Ecto neural progenitor cell (in vitro differentiated cells): ENCODE measurements at regions not wholly inside any gene's neighbourhood (a gene's known extent, or its start where the extent isn't known, plus 50 kb on each side); places are given as distances from the start of the nearest gene placed in this dataset.
"Not testable (repeated sequence)": the region's sequence is repeated elsewhere in the genome, so short reads cannot be mapped to it uniquely, and the experiment has no call there.

Experiments
- DNase-seq: peaks from one replicate; pipeline ENCODE4 v3.0.0-alpha.2; 2018; ENCODE audit warnings: low spot score

- DNase-seq, result no peak
Measured at GRCh38 chr1:199857516-199857915, 170.0 kb upstream of the NR5A2 start.

GRCh38 chr1:199858171-199858570, 169.3 kb upstream of the NR5A2 start:
- no peak for DNase-seq

- DNase-seq, result no peak
Measured at GRCh38 chr1:199858856-199859255, 168.7 kb upstream of the NR5A2 start.

GRCh38 chr1:199859491-199859933, 168.0 kb upstream of the NR5A2 start:
- DNase-seq, result no peak

DNA sequence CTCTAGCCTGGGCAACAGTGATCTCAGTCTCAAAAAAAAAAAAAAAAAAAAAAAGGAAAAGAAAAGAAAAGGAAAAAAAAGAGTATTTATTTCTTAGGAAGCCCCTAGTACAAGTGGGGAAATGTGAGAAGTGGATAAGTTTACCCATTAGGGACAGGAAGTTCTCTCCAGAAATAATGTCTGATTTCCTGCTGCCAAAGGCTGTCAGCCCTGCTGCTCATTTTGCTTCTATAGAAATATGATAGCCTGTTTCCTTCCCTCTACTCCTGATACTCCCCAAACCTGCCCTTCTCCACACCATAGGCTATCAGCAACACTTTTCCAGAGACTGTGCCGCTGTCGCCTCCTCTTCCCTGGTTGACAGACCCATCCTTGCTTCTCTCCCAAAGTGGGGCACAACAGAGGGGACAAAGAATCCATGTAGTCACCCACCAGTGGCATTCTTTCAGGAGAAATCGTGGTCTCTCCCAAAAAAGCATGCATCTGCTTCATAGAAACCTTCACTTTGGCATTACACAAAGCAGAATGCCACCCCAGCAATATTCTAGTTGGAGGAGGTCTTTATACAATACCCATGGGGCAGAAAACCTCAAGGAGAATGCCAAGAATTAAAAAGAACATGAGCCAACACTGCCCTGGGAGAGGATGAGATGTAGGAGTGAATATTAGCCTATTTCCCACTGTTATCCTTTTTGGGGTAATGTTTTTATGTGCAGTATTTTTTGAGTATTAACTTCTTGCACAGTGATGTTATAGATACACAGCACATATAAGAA, 166.3 kb upstream of the NR5A2 start:
- DNase-seq, result no peak

- DNase-seq, result no peak
Measured at GRCh38 chr1:199862047-199862446, 165.5 kb upstream of the NR5A2 start.

DNA sequence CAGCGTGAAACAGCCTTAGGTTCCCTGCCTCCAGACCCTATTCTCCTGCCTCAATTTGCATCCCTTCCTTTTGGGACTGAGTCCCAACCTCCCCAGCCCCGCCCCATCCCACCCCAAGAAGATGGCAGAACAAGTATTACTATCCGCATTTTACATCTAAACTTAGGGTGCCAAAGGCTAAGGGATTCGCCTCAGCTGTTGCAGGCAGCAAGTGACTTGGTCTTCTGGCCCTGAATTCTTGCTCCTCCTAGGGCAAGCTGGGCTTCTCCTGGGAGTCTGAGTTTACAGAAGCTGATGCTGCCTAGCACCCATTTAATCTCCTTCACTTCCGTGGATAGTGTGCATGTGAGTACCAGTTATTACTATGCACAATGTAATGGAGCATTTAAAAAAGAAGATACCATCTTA, 161.3 kb upstream of the NR5A2 start:
- DNase-seq, result no peak

GRCh38 chr1:199867601-199868000, 159.9 kb upstream of the NR5A2 start:
- no peak for DNase-seq

DNA sequence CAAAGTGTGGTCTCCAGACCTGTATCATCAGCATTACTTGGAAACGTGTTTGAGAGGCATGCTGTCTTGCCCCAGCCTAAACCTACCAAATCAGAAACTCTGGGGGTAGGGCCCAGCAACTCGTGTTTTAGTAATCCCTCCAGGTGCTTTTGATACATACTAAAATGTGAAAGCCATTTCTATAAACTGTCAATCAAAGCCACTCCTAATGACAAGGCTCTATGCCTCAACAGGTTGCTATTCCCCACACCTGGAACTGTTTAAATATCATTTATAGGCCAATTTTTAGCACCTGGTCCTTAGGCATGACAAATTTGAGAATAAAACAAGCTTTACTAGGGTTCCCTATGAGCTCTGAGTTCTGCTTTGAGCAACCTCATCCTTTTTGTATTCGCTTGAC, 158.7 kb upstream of the NR5A2 start:
- DNase-seq, result no peak

DNA sequence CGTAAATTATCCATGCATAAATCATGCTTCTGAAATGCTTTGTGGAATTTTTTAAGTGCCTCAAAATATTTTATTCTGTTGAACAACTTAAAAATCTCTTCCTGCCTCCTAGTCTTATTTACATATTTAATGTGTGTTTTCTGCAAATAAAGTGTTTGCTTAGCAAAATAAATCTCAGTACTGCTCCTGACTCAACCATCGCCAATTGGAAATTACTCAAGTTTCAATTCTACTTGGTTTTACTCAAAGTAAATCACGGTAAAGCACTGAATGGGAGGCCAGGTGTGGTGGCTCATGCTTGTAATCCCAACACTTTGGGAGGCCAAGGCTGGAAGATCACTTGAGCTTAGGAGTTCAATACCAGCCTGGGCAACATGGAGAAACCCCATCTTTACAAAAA, 152.2 kb upstream of the NR5A2 start:
- DNase-seq, result no peak

GRCh38 chr1:199875856-199876255, 151.7 kb upstream of the NR5A2 start:
- DNase-seq, result no peak

DNA sequence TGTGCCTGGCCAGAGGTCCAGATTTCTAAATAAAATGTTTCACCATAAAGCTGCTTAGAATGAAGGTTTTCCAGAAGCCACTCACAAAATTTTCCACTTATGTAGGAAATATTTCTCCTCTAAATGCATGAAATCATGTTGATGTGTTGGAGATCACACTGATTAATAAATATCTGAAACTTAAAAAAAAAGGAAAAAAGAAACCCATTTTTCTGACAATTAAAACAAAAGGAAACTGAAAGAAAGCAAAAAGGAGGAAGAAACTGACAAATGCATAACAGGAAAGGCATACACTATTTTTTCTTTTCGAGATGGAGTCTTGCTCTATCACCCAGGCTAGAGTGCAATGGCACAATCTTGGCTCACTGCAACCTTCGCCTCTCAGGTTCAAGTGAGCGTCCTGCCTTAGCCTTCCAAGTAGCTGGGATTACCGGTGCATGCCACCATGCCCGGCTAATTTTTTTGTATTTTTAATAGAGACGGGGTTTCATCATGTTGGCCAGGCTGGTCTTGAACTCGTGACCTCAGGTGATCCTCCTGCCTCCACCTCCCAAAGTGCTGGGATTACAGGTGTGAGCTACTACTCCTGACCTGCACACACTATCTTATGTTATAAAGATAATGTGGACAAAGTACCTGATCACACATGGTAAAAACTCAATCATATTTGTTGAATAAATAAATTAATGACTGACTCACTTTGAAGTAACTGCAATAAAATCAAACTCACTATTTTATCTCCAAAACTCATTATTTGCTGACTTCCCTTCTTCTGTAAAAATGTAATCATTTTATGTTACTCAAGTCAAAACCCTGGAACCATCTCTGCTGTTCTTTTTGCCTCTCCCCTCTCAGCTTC, 149.8 kb upstream of the NR5A2 start:
- DNase-seq, result no peak

DNA sequence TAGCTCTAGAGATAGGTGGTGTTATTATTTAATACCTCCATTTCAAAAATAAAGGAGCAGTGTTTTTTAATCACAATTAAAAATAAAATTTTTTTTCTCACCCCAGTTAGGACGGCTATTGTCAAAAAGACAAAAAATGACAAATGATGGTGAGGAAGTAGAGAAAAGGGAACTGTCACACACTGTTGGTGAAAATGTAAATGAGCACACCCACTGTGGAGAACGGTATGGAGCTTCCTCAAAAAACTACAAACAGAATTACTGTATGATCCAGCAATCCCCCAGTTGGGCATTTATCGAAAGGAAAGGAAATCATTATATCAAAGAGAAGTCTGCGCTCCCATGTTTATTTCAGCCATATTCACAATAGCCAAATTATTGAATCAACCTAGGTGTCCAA, 148.7 kb upstream of the NR5A2 start:
- DNase-seq, result no peak

DNA sequence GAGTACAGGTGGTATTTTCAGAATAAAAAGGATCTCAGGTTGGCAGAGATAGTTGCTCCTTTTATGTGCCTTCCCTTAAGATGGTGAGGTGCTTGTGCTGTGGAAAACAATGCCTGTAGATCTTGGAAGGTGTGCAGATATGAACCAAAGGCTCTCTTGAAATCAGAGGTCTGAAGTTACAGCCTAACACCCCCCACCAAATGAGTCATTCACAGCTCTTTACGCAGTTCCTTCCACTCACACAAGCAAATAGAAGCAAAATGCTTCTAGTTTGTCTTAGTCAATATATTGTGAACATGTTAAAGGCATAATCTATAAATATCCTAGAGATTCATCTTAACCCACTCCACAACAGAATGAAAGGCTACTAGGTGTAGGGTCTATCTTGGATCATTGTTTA, 128.9 kb upstream of the NR5A2 start:
- DNase-seq, result no peak

GRCh38 chr1:199901341-199901740, 126.2 kb upstream of the NR5A2 start:
- DNase-seq, result no peak

GRCh38 chr1:199907361-199907760, 120.1 kb upstream of the NR5A2 start:
- no peak for DNase-seq

DNA sequence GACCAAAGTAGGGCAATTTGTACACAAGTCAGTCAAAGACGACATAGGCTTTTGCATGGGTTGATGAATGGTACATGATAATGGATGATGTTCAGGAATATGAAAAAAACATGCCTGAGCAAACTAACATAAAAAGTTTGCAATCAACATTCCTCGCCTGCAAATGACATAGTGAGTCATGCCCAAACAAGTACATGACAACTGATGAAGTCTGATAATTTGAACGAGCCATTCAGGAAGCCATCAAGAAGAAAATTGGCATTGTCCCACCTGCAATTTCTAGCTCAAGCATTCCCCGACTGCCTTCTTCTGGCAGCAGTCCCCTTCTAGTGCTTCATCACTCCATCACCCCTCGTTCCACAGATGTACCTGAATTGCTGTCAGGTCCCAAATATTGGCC, 118.4 kb upstream of the NR5A2 start:
- no peak for DNase-seq

DNA sequence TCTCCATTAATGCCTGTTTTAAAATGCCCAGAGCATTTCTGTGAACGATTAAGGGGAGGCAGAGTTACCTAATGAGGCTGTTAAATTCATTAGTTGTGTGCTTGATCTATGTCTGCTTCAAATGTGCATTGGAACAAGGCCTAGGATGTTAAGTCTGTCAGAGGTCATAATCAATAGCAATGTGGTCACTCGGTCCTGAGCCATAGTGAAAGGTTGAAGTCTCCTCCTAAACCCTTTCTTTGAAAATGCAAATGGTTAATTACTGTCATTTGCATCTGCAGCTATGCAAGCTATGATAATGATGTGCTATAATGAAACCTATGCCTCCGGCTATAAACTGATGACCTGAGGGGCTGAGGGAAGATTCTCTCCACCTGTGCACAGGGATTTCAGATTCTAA, 114.2 kb upstream of the NR5A2 start:
- DNase-seq, result no peak

DNA sequence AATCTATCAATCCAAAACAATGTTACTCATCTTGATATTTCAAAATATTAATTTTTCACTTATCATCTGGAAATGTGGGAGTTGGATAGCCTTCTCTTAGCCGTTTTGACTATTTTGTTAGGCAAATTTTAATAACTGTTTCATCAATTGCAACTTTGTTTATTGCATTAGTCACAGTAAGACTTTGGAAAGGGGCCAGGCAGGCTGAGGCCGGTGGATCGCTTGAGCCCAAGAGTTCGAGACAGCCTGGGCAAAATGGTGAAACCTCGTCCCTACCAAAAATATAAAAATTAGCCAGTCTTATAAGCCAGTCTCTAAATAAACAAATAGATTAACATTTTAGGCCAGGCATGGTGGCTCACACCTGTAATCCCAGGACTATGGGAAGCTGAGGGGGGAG, 113.0 kb upstream of the NR5A2 start:
- DNase-seq, result no peak

DNA sequence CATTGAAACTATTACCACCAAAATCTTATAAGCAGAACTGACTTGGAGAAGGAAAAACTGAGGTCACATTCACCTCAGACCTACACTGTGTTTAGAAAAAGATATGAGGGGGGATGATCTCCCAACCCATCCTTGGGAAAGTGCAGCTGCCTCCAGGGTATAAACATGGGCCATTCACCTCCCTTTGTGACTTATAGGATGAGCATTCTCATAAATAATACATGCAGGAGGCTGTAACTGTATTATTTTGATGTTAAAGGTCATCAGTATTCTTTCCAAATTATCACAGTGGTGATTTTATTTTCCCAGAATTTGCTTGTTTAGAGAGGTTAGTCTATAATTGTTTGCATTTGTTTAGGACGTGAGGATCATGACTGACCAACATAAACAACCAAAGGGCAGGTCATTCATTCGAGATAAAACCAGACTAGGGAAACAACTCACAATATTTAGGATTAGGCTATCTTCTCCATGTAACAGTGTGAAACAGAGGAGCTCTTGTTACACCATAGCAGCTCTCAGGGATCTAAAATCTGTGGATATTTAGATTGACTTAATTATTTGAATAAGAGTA, 109.2 kb upstream of the NR5A2 start:
- DNase-seq, result no peak

GRCh38 chr1:199920635-199921034, 106.9 kb upstream of the NR5A2 start:
- no peak for DNase-seq

GRCh38 chr1:199929556-199929955, 98.0 kb upstream of the NR5A2 start:
- no peak for DNase-seq

GRCh38 chr1:199930067-199930466, 97.4 kb upstream of the NR5A2 start:
- DNase-seq, result not testable (repeated sequence)
